ENCODE measurements at regions not wholly inside any gene's neighbourhood (a gene's known extent, or its start where the extent isn't known, plus 50 kb on each side); places are given as distances from the start of the nearest gene placed in this dataset.
"Not testable (repeated sequence)": the region's sequence is repeated elsewhere in the genome, so short reads cannot be mapped to it uniquely, and the experiment has no call there.

GRCh38 chr18:60007661-60008060, 107.9 kb downstream of the PMAIP1 start:
- no peak for DNase-seq

- DNase-seq, result no peak
Observed at GRCh38 chr18:60003610-60004185, 103.9 kb downstream of the PMAIP1 start.

DNA sequence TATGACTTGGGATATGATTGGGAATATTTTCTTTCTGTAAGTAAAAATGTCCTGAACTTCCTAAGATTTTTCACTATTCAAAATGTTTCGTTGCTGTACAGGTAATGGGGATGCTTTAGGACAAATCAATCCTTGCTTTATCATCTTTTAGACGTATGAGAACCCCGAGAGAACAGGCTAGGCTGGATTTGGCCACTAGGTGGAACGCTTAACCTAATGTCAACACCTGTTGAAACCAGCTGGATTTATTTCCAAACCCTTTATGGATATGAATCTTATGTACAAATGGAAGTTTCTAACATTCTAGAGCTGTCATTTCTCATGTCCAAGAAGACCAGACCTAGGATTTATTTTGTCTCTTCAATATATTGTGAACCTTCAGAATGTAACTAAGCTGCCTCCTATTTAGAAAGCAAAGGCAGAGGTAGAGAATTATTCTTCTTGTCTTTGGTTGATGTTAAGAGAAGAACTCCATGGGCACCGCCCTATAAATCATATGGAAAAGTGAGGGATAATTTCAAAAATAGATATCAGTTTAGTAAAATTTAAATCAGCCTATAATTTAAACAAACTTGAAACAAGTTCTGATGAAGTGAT, 96.7 kb downstream of the PMAIP1 start:
- peak; percentile 28 for DNase-seq

DNA sequence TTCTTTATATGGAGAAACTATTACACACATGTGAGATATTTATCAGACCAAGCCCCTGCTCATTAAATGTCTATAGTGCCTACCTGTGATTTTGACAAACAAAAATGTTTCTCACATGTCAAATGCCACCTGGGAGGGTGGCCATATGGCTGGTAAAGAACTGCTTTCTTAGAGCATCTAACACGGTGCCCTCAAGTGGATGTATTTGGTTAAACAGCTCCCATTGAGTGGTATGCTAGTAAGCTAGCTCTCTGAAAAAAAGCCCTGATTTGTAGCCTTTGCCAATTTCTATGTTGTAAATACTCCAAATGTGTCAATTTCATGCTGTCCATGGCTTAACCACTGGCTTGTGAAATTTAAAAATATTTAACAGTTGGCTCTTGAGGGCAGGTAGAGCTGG, 94.6 kb downstream of the PMAIP1 start:
- no peak for DNase-seq

GRCh38 chr18:59993560-59993959, 93.8 kb downstream of the PMAIP1 start:
- no peak for DNase-seq

GRCh38 chr18:59990121-59990823, 90.5 kb downstream of the PMAIP1 start:
- no peak for DNase-seq

DNA sequence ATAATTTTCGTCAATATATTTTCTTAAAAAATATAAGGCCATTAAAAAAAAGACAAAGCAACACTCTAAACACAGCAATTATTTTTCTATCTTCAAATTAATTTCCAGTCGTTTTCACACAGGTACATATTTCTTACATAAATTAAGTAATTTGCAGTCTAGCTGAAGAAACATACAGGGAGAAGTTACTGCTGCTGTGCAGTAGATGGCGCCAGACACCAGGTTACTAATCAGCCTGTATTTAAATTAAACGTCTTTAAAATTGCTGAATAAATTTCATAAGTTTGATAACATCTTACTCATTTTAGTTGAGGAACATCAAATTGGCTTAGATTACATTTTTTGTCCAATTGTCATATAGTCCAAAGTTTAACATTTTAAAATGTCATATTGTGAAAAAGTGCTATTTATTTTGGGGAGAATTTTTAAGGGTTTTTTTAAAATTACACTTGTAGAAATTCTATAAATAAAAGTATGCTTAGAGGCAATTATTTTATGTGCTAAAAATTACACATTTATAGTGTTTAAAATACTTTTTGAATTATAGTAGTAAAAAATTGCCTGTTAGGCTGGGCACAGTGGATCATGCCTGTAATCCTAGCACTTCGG, 88.4 kb downstream of the PMAIP1 start:
- no peak for DNase-seq

DNA sequence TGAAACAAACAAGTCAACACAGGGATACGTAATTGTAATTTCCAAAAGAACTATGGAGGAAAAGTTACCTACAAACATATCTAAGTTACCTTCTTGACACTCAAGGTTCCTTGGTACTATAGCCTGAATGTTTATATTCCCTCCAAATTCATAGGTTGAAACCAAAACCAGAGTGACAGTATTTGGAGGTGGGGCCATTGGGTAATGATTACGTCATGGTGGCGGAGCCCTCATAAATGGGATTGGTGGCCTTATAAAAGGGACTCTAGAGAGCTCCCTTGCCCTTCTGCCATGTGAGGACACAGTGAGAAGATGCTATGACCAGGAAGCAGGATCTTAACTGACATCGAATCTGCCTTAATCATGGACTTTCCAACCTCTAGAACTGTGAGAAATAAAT, 87.3 kb downstream of the PMAIP1 start:
- DNase-seq, result no peak

GRCh38 chr18:59986139-59986538, 86.3 kb downstream of the PMAIP1 start:
- no peak for DNase-seq

DNA sequence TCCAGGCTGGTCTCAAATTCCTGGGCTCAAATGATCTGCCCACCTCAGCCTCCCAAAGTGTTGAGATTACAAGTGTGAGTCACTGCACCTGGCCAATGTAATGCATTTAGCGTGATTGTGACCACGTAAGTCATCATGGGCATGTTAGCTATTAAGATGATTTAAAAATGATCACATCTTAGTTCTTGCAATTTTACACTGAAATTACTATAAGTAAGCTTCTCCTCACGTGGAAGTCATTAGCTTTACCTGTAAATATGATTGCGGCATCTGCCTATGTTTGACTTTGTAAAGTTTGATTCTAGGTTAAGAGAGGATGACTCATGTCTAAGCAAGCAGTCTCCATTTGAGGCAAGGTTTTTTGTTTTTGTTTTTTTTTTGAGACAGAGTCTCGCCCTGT, 85.5 kb downstream of the PMAIP1 start:
- DNase-seq, result no peak

GRCh38 chr18:59983506-59983905, 83.7 kb downstream of the PMAIP1 start:
- DNase-seq, result no peak

DNA sequence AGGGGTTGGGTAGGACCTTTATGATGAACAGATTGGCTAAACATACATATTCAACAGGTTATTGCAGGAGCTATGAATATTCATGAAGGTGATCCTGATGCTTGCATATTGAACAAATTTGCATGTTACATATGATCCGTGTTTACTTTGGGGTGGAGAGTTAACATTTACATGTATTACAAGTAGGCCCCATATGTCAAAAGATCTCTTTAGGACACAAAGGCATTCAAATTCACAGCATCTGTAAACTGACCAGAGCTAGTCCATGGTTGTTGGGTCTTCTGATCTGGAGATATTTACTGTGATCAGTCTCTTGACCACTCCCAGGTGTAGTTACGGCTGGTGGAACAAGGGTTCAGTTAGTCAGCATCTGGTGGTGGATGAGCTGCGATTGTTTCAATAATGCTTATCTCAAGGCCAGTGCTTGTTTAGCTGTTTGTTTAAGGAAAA, 80.4 kb downstream of the PMAIP1 start:
- no peak for DNase-seq

GRCh38 chr18:59971871-59972428, 72.2 kb downstream of the PMAIP1 start:
- DNase-seq, result no peak

DNA sequence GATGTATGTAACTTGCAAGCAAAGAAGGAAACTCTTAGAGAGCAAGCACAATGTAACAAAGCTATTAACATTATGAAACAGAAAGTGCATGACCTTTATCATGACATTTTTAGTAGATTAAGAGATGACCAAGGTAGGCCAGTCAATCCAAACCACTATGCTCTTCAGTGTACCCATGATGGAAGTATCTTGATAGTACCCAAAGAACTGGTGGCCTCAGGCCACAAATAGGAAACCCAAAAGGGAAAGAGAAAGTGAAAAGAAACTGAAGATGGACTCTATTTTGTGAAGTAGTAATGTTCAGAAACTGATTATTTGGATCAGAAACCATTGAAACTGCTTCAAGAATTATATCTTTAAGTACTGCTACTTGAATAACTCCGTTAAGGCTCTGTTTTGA, 71.3 kb downstream of the PMAIP1 start:
- not testable (repeated sequence) for DNase-seq

- not testable (repeated sequence) for DNase-seq
Observed at GRCh38 chr18:59969477-59970028, 69.8 kb downstream of the PMAIP1 start.

DNA sequence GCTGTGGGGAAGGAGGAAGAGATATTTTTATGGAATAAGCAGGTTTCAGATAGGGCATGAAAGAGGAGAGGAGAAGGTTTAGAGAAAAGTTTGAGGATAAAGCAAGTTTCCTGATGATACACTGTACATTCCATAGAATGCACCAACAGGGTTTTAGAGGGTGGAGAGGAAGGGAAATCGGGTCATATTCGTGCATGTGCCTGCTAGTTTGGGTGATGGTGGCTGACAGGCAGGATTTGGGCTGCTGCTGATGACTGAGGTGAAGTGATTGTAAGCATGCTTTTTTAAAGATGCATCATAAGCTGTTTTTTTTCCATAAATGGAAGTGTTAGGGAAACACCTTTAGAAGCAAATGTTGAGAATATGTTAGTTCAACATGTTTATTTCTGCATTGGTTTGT, 68.8 kb downstream of the PMAIP1 start:
- DNase-seq, result no peak

GRCh38 chr18:59967878-59968277, 68.1 kb downstream of the PMAIP1 start:
- DNase-seq, result no peak

GRCh38 chr18:59966913-59967312, 67.1 kb downstream of the PMAIP1 start:
- no peak for DNase-seq

GRCh38 chr18:59963229-59963628, 63.4 kb downstream of the PMAIP1 start:
- DNase-seq, result no peak

DNA sequence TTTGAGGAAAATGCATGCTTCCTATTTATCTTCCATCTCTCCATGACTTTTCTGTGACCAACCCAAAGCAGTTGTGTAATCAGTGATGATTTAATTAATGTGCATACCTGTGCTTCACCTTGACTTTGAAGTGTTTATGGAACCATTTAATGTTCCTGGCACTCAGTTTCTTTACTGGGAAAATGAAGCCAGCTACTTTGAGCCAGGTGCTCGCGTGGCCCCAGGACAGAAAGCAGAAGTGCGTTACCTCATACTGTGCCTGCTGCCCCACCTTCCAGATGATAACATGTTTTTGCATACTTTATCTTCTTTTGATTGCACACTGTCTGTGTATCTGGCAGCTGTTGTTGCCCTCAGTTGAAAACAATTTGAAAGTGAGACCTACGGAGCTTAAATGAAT, 61.3 kb downstream of the PMAIP1 start:
- peak; percentile 36 for DNase-seq

GRCh38 chr18:59960272-59960671, 60.5 kb downstream of the PMAIP1 start:
- no peak for DNase-seq

- DNase-seq, result no peak
Observed at GRCh38 chr18:59959606-59960005, 59.8 kb downstream of the PMAIP1 start.

DNA sequence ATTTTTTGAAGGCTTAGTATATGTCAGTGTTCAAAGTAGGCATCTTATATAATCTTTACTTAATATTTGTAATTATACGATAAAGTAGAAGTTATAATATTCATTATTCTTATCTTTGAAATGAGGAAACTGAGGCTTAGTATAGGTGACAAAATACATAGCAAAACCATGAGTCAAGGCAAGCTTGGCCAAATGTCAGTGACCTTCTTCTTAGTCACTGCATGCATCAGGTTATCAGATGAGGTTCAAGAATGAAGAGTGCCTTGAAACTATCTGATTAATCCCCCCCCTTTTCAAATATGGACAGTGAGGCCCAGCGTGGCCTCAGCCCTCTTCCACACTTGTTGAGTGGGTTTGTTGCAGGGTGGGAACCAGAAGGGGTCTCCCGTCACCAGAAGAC, 59.3 kb downstream of the PMAIP1 start:
- DNase-seq, result no peak

Measured in NCI-H510A (cell line).